ENCODE measurements at regions not wholly inside any gene's neighbourhood (a gene's known extent, or its start where the extent isn't known, plus 50 kb on each side); places are given as distances from the start of the nearest gene placed in this dataset.

- TF ChIP-seq SUZ12 (IDR thresholded peaks at IDR 0.05; ENCODE audit: extremely low read depth, insufficient read depth, insufficient read length) (no peak), ZNF274 (IDR thresholded peaks at IDR 0.05; ENCODE audit: low read depth, low read length) (no peak)
Observed at GRCh38 chr2:121018136-121019061, 266.6 kb downstream of the TFCP2L1 start.
